ENCODE measurements at regions not wholly inside any gene's neighbourhood (a gene's known extent, or its start where the extent isn't known, plus 50 kb on each side); places are given as distances from the start of the nearest gene placed in this dataset.

DNA sequence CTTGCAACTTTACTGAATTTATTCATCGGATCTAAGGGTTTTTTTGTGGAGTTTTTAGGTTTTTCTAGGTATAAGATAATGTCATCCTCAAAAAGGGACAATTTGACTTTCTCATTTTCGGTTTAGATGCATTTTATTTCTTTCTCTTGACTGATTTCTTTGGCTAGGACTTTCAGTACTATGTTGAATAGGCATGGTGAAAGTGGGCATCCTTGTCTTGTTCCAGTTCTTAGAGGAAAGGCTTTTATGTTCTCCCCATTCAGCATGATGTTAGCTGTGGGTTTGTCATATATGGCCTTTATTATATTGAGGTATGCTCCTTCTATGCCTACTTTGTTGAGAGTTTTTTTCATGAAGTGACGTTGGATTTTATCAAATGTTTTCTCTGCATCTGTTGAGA is 106.7 kb downstream of the FAM43A start:
- DNase-seq (ENCODE audit: low read depth, low spot score) = no peak
- Histone ChIP-seq H3K9me3 (ENCODE audit: control insufficient read depth, insufficient read depth, low read length) (no peaks in the 10 kb centered on the region; the same call in 1 of the 2 replicates), H3K4me3 (ENCODE audit: low read depth, low read length) (no peak overlapping the region), H3K27me3 (ENCODE audit: control insufficient read depth, insufficient read depth, low read length) (peaks cover 9% of the 10 kb centered on the region), H3K27ac (ENCODE audit: low read depth, low read length) (no peak overlapping the region)
- POLR2A ChIA-PET = no interaction called here
- TF ChIP-seq, protein P1, sequence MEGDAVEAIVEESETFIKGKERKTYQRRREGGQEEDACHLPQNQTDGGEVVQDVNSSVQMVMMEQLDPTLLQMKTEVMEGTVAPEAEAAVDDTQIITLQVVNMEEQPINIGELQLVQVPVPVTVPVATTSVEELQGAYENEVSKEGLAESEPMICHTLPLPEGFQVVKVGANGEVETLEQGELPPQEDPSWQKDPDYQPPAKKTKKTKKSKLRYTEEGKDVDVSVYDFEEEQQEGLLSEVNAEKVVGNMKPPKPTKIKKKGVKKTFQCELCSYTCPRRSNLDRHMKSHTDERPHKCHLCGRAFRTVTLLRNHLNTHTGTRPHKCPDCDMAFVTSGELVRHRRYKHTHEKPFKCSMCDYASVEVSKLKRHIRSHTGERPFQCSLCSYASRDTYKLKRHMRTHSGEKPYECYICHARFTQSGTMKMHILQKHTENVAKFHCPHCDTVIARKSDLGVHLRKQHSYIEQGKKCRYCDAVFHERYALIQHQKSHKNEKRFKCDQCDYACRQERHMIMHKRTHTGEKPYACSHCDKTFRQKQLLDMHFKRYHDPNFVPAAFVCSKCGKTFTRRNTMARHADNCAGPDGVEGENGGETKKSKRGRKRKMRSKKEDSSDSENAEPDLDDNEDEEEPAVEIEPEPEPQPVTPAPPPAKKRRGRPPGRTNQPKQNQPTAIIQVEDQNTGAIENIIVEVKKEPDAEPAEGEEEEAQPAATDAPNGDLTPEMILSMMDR (IDR thresholded peaks at IDR 0.05; ENCODE audit: low read depth, low read length) = no peak
- CTCF ChIA-PET = interaction anchor here (1.5 kb wide), 1 partner anchor 314 kb away, joined by 3 read pairs; no protein-coding TSS in a partner anchor

DNA sequence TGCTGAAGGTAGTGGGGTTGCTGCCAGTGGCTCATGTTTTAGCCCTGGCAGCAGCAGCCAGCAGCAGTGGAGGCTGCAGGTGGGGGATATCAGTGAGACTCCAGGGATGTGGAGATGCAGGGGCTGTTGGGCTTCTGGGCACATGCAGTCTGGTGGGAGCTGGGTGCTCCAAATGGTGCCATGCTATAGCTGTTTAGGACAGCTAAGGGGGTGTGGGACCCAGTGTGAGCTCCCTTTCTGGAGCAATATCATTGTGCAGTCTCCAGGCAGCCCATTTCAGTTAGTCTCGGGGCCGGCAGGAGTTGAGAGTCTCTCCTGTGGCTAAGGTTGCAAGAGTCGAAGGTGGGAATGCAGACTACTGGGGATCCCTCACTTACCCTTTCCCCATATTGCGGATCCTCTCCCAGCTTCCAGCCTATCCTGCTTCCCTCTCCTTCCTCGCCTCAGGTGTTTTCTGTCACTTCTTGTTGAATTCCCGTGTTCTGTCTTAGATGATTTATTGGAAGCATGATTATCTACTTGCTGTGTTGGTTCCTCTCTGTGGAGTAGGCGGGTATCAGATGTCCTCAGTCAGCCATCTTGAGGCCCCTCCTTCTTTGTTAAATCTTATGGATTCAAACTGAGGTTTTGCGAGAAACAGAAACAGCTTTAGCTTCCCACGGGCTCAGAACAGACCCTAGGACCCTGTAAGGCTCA is 112.0 kb downstream of the FAM43A start:
- ChIA-PET POLR2A (no interaction called here), CTCF (no interaction called here)
- TF ChIP-seq, protein P1 (IDR thresholded peaks at IDR 0.05; ENCODE audit: low read depth, low read length) = no peak
- Histone ChIP-seq H3K27ac (ENCODE audit: low read depth, low read length) (no peak overlapping the region), H3K4me3 (ENCODE audit: low read depth, low read length) (no peak overlapping the region), H3K9me3 (ENCODE audit: control insufficient read depth, insufficient read depth, low read length) (no peaks in the 10 kb centered on the region; the same call in 1 of the 2 replicates), H3K27me3 (ENCODE audit: control insufficient read depth, insufficient read depth, low read length) (peaks cover 34% of the 10 kb centered on the region)
- DNase-seq (ENCODE audit: low read depth, low spot score) = no peak

DNA sequence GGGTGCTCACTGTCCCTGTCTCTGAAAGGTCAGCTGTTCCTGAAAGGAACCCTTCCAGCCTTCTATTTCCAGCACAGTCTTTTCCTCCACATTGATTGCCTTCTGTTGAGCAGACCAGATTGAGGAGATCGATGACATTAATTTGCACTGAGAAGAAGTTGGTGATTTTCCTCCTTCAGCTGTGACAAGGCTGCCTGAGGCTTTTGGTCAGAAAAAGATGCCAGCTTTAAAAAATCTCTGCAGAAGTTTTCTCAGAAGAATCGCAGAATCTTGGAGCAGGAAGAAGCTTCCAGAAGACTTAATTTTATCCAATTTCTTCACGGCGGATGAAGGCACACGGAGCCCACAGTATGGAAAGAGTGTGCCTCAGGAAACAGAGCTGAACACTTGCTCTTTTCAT is 112.8 kb downstream of the FAM43A start:
- no peak overlapping the region for H3K4me3 ChIP-seq (ENCODE audit: low read depth, low read length)
- peaks cover 34% of the 10 kb centered on the region for H3K27me3 ChIP-seq (ENCODE audit: control insufficient read depth, insufficient read depth, low read length)
- H3K27ac ChIP-seq (ENCODE audit: low read depth, low read length) = no peak overlapping the region
- H3K9me3 ChIP-seq (ENCODE audit: control insufficient read depth, insufficient read depth, low read length) = no peaks in the 10 kb centered on the region; the same call in 1 of the 2 replicates
- no peak for DNase-seq (ENCODE audit: low read depth, low spot score)
- CTCF ChIA-PET = no interaction called here
- POLR2A ChIA-PET = no interaction called here
- TF ChIP-seq, protein P1 (IDR thresholded peaks at IDR 0.05; ENCODE audit: low read depth, low read length) = no peak

DNA sequence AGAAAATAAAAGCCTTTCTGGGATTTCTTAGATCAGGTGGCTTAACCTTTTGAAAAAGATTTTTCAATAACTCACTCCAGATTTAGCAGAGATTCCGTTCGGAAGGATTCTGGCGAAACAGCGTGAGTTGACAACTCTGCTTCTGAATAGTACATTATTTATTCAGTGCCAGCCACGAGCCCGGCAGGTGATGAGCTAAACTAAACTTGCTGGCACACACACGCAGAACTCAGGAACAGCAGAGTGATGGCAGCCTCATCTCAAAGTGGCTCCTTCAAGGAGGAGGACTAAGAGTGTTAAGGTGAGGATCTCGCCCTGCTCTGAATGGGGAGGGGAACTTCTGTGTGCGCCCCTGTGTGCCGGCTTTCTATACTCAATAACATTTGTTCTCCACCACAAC is 114.3 kb downstream of the FAM43A start:
- Histone ChIP-seq H3K4me3 (ENCODE audit: low read depth, low read length) (no peak overlapping the region), H3K9me3 (ENCODE audit: control insufficient read depth, insufficient read depth, low read length) (no peaks in the 10 kb centered on the region; the same call in 1 of the 2 replicates), H3K27ac (ENCODE audit: low read depth, low read length) (no peak overlapping the region), H3K27me3 (ENCODE audit: control insufficient read depth, insufficient read depth, low read length) (peaks cover 45% of the 10 kb centered on the region)
- ChIA-PET POLR2A (no interaction called here), CTCF (no interaction called here)
- DNase-seq (ENCODE audit: low read depth, low spot score) = no peak
- TF ChIP-seq, protein P1 (IDR thresholded peaks at IDR 0.05; ENCODE audit: low read depth, low read length) = no peak

Data from AG04450 (cell line).